Adrenal gland (tissue), 5 donors: ENCODE measurements at regions not wholly inside any gene's neighbourhood (a gene's known extent, or its start where the extent isn't known, plus 50 kb on each side); places are given as distances from the start of the nearest gene placed in this dataset.

Experiments
- CTCF ChIP-seq, 6 experiments: fragments of 450-650 bp in 4 of 6; fragments of 200-600 bp in 2 of 6; sonication (generic) in 1 of 6; IDR thresholded peaks; 1 replicate in 5 of 6; 2 replicates in 1 of 6; pipeline versions ENCODE4 v1.5.1 to v1.8.0; 2016 to 2021; ENCODE audit warnings: antibody characterized with exemption in 6 of 6, mild to moderate bottlenecking in 2 of 6, moderate library complexity in 1 of 6
- POLR2A ChIP-seq, 2 donors: fragments of 450-650 bp; IDR thresholded peaks; one replicate each; pipeline ENCODE4 v1.6.1; 2017; ENCODE audit warnings: antibody characterized with exemption in 2 of 2, mild to moderate bottlenecking in 2 of 2, moderate library complexity in 1 of 2
- donor health status: DM: no; HTN: no; CAD: no.

GRCh38 chr11:43177975-43178374 is 133.8 kb upstream of the API5 start:
- no peak for TF ChIP-seq CTCF (IDR thresholded peaks at IDR 0.05)
- no peak for TF ChIP-seq POLR2A (IDR thresholded peaks at IDR 0.05)
